GM19463 (cell line): ENCODE measurements at regions not wholly inside any gene's neighbourhood (a gene's known extent, or its start where the extent isn't known, plus 50 kb on each side); places are given as distances from the start of the nearest gene placed in this dataset.
"Not testable (repeated sequence)": the region's sequence is repeated elsewhere in the genome, so short reads cannot be mapped to it uniquely, and the experiment has no call there.

Source experiments
- ATAC-seq: cut with Tn5 transposase; IDR thresholded peaks from one replicate; pipeline ENCODE4 v1.9.1; 2021; ENCODE audit warnings: mild to moderate bottlenecking, moderate library complexity; ENCODE audit not compliant: unreplicated experiment

GRCh38 chr17:15858082-15858481 lies 86.8 kb upstream of the ADORA2B start:
- ATAC-seq = not testable (repeated sequence)

- not testable (repeated sequence) for ATAC-seq
Measured at GRCh38 chr17:15860774-15861173, 84.2 kb upstream of the ADORA2B start.

DNA sequence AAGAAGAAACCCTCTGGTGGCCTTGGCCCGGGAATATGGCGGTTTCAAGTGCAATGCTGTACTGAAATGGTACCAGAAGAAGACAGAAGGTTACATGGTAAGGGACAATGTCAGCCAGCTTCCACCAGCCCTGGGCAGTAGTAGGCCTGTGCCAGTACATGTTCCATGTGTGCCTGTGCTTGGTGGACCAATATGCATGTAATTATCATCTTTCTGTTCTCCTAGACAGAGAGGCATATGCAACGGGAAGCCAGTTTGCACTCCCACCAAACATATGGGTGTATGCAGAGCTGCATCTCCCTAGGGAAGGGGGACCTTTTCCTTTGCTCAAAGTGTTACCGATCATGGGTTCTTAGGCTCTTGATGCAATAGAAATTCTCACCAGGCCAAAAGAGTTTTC lies 80.9 kb upstream of the ADORA2B start:
- ATAC-seq = not testable (repeated sequence)

DNA sequence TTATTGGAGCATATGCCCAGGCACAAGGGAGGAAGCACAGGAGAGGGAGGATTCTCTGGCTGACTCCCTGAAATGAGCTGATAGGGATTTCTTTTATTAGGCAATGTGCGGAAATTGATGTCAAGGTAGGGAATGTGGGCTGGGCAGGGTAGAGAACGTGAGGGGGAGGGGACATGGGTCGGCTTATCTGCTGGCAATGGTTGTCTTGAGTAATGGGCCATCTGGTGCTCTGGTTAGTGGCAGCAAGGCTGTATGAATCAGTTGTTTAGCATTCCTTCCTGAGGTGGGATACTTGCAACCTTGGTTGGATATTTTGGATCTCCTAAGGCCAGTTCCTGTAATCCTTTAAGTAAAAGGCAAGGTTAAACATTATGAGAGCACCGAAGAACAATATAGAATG lies 80.5 kb upstream of the ADORA2B start:
- not testable (repeated sequence) for ATAC-seq

- ATAC-seq = not testable (repeated sequence)
Measured at GRCh38 chr17:15866015-15866414, 78.9 kb upstream of the ADORA2B start.

GRCh38 chr17:15867331-15867730 lies 77.6 kb upstream of the ADORA2B start:
- not testable (repeated sequence) for ATAC-seq

GRCh38 chr17:15869868-15870267 lies 75.1 kb upstream of the ADORA2B start:
- ATAC-seq = not testable (repeated sequence)

- not testable (repeated sequence) for ATAC-seq
Measured at GRCh38 chr17:15872677-15873076, 72.3 kb upstream of the ADORA2B start.

DNA sequence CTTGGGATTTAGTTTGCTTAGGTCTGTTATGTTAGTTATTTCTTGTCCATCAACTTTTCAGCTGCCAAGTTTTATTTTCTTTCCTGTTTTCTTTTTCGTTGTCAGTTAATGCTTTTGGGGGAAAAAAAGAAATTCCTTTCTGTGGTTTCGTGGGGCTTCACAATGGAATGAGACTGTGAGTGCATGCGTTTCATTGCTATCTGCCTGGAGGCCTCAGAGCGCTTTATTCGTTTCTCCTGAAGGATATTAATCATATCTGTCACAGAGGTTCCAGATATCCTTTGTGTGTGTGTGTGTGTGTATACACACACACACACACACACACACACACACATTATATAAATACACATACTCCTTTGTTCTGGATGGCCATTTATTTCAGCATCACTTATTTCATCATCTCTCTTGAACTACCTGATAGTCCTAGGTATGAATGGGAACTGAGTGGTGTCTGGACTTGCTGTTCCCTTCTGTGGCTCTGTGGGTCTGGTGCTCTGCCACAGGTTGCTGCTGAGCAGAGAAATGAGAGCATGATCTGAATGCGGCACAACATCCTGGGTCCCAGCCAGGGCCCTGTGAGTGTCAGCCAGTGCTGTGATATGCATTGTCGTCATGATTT lies 66.9 kb upstream of the ADORA2B start:
- ATAC-seq = not testable (repeated sequence)

DNA sequence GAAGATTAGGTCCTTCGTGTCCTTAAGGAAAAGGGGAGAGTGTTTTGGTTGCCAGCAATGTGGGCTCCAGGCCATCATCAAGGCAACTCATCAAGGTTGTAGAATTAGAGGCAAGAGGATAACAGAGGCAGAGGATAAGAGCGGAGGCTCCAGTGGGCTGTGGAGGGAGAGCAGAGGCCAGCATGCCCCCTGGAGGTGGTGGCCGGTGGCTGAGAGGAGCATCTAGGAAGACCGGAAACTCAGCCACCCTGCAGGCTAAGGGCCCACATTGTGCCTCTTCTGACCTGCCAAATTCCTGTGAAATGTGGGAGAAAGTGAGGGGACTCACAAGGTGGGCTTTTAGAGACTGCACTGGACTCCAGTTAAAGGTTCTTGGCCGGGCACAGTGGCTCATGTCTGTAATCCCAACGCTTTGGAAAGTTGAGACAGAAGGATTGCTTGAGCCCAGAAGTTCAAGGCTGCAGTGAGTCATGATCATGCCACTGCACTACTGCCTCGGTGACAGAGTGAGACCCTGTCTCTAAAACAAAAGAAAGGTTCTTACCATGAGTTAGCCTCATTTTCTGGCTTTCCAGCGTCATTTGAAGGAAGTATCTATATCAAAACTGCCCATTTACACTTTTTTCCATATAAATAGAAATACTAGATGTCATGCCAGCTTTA lies 62.7 kb upstream of the ADORA2B start:
- no peak for ATAC-seq

- ATAC-seq = no peak
Measured at GRCh38 chr17:15882777-15883176, 62.2 kb upstream of the ADORA2B start.

DNA sequence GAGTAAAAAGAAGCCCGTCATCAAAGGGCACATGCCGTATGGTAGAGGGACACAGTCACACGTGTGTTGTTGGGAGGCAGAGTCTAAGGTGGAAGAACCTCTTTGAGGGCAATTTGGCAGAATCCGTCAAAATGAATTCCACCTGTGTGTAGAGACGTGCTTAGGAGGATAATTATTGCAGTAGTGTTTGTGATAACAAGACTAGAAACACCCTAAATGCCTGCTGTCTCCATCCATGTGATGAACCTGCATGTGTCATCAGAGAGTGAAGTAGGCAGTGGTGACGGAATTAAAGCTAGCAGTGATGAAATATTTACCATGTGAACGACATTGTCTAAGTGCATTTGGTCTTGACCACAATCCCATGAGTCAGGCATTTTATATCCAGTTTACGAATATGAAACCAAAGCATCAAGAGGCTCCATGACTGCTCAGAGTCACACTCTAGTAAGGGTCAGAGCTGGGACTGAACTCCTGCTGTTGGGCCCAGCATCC lies 61.3 kb upstream of the ADORA2B start:
- no peak for ATAC-seq

GRCh38 chr17:15884731-15885130 lies 60.2 kb upstream of the ADORA2B start:
- no peak for ATAC-seq

- no peak for ATAC-seq
Measured at GRCh38 chr17:15885770-15886169, 59.2 kb upstream of the ADORA2B start.

- no peak for ATAC-seq
Measured at GRCh38 chr17:15886221-15886620, 58.7 kb upstream of the ADORA2B start.

GRCh38 chr17:15886804-15887203 lies 58.1 kb upstream of the ADORA2B start:
- ATAC-seq = no peak

DNA sequence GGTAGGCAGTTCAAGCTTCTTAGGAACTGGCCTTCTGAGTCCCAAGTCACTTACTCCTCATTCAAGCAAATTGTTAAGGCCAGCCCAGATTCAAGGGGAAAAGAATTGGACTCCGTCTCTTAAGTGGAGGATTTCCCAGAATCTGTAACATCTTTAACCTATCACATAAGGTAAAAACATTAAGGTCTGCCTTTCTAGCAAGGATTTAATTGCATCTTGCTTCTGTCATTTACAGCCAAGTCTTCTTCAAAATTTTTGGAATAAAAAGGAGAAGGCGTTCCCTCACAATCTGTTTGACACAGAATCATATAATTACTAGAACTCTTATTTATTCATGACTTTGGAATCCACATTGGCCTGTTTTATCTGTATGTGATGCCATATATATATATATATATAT lies 56.5 kb upstream of the ADORA2B start:
- ATAC-seq = no peak

GRCh38 chr17:15890279-15890892 lies 54.5 kb upstream of the ADORA2B start:
- ATAC-seq = no peak

DNA sequence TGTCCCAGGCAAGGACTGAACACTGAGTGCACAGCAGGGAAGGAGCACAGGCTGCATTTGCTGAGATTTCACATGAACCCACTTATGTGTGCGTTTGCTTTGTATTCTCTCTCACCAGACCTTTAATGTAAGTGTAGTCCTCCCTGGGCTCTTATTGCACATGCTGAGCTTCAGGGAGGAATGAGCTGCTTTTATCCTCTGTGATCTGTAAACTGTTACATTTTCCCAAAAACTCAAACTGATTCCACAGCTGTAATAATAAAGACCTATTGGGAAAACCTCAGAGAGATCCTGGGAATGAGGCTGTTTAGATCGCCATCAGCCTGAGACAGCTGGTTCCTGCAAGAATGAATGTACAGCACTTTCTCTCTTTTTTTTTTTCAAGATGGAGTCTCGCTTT lies 53.6 kb upstream of the ADORA2B start:
- no peak for ATAC-seq

DNA sequence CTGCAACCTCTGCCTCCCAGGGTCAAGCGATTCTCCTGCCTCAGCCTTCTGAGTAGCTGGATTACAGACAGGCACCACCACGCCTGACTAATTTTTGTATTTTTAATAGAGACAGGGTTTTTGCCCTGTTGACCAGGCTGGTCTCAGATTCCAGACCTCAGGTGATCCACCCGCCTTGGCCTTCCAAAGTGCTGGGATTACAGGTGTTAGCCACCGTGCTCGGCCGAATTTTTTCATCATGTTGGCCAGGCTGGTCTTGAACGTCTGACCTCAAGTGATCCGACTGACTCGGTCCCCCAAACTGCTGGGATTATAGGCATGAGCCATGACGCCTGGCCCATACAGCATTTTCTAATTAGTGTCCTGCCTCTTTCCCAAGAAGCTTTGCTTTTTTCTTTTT lies 52.7 kb upstream of the ADORA2B start:
- ATAC-seq = no peak

DNA sequence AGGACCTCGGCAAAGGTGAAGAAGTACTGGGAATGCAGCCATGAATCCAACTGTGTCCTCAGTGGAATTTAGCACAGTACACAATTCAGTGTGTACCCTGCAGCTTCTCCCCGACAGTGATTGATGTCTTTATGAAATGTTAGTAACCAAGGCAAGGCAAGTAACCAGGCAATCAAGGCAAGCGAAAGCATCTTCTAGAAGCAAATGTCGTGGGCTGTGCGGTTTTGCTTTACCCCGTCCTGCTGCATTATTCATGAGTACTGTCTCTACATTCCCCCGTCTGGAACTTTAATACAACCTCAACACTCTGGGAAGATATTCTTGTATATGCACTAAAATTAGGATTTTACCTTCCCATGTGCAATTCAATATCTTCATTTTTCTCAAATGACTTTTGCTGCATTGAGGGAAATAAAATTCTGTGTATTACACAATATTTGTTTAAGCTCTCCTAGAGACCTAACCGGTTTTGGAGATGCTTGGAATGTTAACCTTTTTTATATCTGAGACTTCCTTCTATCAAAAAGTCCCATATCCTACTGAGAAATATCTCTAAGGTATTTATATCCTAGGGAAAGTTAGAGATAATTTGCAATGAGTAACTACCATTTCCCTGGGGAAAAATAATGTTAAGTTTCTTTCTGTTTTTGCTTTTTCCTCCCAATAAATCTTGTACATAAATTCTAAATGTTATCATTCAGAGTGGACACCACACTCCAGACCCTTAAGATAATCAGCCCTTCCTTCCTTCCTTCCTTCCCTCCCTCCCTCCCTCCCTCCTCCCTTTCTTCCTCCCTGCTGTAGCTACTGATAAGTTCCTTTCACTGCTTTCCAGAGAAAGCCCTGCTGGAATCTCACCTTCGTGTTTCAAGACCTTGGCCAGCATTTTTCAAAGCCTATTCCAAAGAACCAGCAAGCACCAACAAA lies 51.9 kb upstream of the ADORA2B start:
- no peak for ATAC-seq
